NCI-H82 treated with DMSO at 0.1 percent for 48 hours (cell line): ENCODE measurements at regions not wholly inside any gene's neighbourhood (a gene's known extent, or its start where the extent isn't known, plus 50 kb on each side); places are given as distances from the start of the nearest gene placed in this dataset.

Source experiments
- DNase-seq: peaks from one replicate; lab custom pipeline; 2025; ENCODE audit not compliant: unreplicated experiment; lab: John Stamatoyannopoulos, UW

GRCh38 chr7:70907259-70908247 is 224.4 kb upstream of the GALNT17 start:
- no peak for DNase-seq

GRCh38 chr7:70913924-70914323 is 218.0 kb upstream of the GALNT17 start:
- no peak for DNase-seq

- DNase-seq = no peak
Observed at GRCh38 chr7:70915067-70915466, 216.9 kb upstream of the GALNT17 start.

GRCh38 chr7:70919481-70920073 is 212.4 kb upstream of the GALNT17 start:
- DNase-seq = no peak

DNA sequence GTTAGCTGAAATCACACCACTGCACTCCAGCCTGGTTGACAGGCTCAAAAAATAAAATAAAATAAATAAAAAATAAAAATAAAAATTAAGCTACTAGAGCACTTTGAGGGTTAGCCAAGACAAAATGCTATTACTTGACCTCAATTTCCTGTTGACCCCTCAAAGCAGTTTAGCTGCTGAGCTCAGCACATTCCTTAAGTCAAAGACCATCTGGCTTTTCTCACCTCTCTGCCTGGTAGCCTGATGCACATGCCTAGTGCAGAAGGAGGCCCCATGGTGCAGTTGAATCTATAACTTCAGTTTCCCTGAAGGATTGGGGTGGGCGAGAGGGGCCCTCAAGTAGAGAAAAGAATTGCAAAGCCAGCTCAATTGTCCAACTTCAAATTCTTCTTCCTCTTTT is 211.1 kb upstream of the GALNT17 start:
- DNase-seq = no peak

DNA sequence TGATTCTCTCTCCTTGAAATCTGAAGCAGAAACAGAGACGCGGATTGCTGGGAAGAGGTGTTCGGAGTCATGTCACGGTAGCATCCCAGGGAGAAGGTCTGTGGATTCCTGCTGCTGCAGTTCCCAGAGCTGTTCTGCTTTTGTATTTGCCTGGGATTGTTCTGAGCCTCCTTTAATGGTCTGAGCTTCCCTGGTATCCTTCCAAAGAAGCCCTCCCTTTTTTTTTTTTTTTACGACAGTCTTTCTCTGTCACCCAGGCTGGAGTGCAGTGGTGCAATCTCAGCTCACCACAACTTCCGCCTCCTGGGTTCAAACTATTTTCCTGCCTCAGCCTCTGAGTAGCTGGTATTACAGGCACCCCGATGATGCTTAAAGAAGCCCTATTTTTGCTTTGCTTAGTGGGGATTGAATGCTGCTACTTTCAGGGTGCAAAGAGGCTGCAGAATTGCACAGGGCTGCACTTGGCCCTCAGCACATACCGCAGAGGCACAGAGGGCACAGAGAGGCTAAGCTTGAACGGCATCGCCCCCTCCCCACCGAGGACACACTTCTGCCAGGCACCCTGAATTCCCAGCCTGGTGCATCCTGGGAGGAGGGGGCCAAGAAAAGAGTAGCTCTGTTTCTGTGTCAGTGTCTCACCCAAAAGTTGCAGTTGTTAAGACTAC is 208.6 kb upstream of the GALNT17 start:
- no peak for DNase-seq

DNA sequence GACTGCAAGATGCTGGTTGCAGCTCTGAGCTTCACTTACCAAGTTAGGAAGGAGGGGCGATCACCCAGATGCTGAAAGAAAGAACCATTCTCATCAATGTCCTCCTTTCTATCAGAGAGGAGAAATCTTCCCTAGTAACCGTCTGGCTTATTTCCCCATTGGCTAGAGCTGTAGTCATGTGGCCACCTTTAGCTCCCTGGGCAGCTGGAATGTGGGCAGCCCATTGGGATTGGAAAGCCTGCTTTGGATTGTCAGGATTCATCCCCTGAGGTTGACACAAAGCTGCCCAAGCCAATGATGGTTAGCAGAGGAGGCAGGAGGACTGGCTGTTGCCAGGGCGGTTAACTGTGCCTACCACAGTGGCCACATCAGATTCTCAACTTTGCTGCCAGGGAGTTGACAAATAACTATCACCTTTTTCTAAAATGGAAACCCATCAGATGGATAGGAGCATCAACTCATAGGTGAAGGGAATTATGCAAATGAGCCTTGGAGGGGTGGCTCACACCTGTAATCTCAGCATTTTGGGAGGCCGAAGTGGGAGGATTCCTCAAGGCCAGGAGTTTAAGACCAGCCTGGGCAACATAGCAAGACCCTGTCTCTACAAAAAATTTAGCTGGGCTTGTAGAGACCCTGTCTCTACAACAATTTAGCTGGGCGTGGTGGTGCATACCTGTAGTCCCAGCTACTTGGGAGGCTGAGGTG is 206.4 kb upstream of the GALNT17 start:
- DNase-seq = no peak

DNA sequence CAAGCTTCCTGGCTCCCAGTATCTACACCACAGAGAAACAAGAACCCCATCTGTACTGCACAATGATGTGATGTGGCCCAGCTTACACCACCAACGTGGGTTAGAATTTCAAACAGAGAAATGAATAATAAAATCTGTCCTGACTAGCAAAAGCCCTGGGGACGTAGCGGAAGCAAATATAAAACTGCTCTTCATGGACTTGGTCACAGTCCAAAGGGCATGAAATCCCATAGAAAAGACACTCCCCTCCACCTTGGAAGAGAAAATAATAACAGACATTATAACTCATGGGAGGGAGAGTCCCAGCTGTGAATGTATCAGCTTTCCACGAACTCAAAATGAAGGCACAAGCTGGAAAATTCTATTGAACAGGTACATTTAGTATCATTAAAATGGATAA is 205.3 kb upstream of the GALNT17 start:
- DNase-seq = no peak

GRCh38 chr7:70935311-70935710 is 196.6 kb upstream of the GALNT17 start:
- no peak for DNase-seq

- DNase-seq = no peak
Observed at GRCh38 chr7:70935854-70936253, 196.1 kb upstream of the GALNT17 start.

DNA sequence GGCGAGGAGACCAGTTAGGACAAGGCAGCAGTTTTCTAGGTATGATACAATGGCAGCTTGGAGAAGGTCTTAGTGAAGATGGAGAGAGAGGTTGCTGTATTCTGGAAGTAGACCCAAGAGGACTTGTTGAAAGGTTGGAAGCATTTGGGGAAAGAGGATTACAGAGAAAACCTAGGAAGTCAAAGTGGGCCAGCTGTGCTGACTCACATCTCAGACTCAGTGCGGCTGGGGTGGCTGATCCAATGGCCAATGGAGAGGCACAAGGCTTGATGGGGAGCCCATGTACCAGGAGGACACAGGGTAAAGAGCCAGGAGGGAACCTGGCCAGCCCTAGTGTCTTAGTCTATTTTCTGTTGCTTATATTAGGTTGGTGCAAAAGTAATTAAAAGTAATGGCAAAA is 194.5 kb upstream of the GALNT17 start:
- DNase-seq = no peak

GRCh38 chr7:70940597-70940996 is 191.3 kb upstream of the GALNT17 start:
- DNase-seq = no peak

DNA sequence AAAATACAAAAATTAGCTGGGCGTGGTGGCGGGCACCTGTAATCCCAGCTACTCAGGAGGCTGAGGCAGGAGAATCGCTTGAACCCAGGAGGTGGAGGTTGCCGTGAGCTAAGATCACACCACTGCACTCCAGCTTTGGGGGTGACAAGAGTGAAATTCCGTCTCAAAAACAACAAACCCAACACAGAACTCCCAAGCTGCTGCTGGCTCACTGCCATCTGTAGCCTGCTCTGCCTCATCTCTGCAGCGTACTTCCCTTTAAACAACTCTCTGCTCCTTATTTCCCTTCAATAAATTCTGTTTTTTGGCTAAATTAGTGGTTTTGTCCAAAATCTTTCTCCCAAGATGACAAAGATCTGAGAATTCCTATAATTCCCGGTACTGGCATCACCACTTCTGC is 189.2 kb upstream of the GALNT17 start:
- no peak for DNase-seq

- DNase-seq = no peak
Observed at GRCh38 chr7:70944516-70944915, 187.4 kb upstream of the GALNT17 start.

GRCh38 chr7:70947181-70947580 is 184.8 kb upstream of the GALNT17 start:
- DNase-seq = no peak

GRCh38 chr7:70949862-70950261 is 182.1 kb upstream of the GALNT17 start:
- no peak for DNase-seq

GRCh38 chr7:70951271-70951962 is 180.5 kb upstream of the GALNT17 start:
- no peak for DNase-seq

DNA sequence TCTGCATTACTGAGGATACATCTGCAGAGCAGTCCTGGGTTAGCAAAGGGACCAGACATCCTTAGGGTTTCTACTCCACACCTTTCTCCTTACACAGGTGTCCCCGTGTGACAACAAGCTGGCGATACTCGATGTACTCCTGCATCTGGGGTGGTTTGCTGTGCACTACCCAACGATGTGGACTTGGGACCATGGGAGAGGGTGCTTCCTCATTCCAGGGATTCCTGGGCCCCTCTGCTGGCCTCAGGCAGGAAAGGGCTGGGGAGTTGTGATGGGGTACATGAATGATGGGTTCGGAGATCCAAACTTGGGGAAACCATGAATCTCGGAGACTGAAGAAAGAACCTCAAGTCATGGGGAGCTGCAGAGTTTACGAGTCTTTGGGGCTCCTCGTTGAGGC is 179.6 kb upstream of the GALNT17 start:
- DNase-seq = no peak

DNA sequence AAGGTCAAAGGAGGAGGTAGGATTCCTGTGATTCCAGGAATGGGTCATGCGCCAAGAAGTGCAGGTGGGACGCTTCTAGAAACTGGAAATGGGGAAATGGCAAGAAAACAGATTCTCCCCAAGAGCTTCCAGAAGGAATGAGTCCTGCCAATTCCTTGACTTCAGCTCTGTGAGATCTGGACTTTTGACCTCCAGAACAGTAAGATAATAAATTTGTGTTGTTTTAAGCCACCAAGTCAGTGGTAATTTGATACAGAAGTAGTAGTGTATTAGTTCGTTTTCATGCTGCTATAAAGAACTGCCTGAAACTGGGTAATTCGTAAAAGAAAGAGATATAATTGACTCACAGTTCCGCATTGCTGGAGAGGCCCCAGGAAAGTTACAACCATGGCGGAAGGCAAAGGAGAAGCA is 178.6 kb upstream of the GALNT17 start:
- DNase-seq = no peak

- DNase-seq = no peak
Observed at GRCh38 chr7:70953796-70954195, 178.1 kb upstream of the GALNT17 start.

- no peak for DNase-seq
Observed at GRCh38 chr7:70972693-70973092, 159.3 kb upstream of the GALNT17 start.
